GM13976 (cell line): ENCODE measurements at regions not wholly inside any gene's neighbourhood (a gene's known extent, or its start where the extent isn't known, plus 50 kb on each side); places are given as distances from the start of the nearest gene placed in this dataset.

Source experiments
- DNase-seq: peaks from one replicate; pipeline ENCODE4 v3.0.0; 2012; ENCODE audit warnings: low spot score
- CTCF ChIP-seq: IDR thresholded peaks from 2 replicates; pipeline ENCODE4 v1.5.1; 2012; ENCODE audit warnings: borderline replicate concordance, mild to moderate bottlenecking; ENCODE audit not compliant: insufficient read depth; ENCODE audit errors: extremely low read depth, missing control alignments, control extremely low read depth
- in situ Hi-C: fragments of 300-500 bp; cut with MboI; formaldehyde crosslinking; loops from one replicate; pipeline ENCODE4 v1.12.0; 2022; ENCODE audit warnings: low sequenced_read_pairs, mixed read lengths, inconsistent platforms; ENCODE audit not compliant: unreplicated experiment

GRCh38 chr11:119791701-119792151 is 62.7 kb upstream of the NECTIN1 start:
- TF ChIP-seq CTCF: no peak
- DNase-seq: no peak
- in situ Hi-C loops: no loop called here

GRCh38 chr11:119791047-119791446 is 62.0 kb upstream of the NECTIN1 start:
- no peak for DNase-seq
- TF ChIP-seq CTCF: no peak
- in situ Hi-C loops: no loop called here

GRCh38 chr11:119790476-119790875 is 61.5 kb upstream of the NECTIN1 start:
- in situ Hi-C loops: no loop called here
- DNase-seq: no peak
- TF ChIP-seq CTCF: no peak

- no peak for DNase-seq
- in situ Hi-C loops: no loop called here
- no peak for TF ChIP-seq CTCF
Observed at GRCh38 chr11:119789766-119790407, 60.9 kb upstream of the NECTIN1 start.

- no peak for TF ChIP-seq CTCF
- DNase-seq: no peak
- in situ Hi-C loops: no loop called here
Observed at GRCh38 chr11:119788911-119789560, 60.0 kb upstream of the NECTIN1 start.

- no peak for DNase-seq
- in situ Hi-C loops: no loop called here
- no peak for TF ChIP-seq CTCF
Observed at GRCh38 chr11:119788096-119788883, 59.3 kb upstream of the NECTIN1 start.
